Activated CD8-positive, alpha-beta T cell treated with anti-CD3 and anti-CD28 coated beads, Interleukin-2, amount 10 ng/mL, durations not matched to agents 7 days and 5 days (primary cell): ENCODE measurements at regions not wholly inside any gene's neighbourhood (a gene's known extent, or its start where the extent isn't known, plus 50 kb on each side); places are given as distances from the start of the nearest gene placed in this dataset.

Experiments
- ATAC-seq: fragments of 150-1000 bp; cut with Tn5 transposase; one replicate; pipeline ENCODE4 v1.10.0; 2021; ENCODE audit warnings: moderate library complexity
- CTCF ChIA-PET: fragments of 350-600 bp; sonication (Branson Sonifier 250); formaldehyde crosslinking; loops from one replicate; lab custom pipeline; 2021; ENCODE audit warnings: antibody characterized with exemption; lab: Charles Lee
- POLR2A ChIA-PET: fragments of 350-600 bp; sonication (Branson Sonifier 250); formaldehyde crosslinking; loops from one replicate; lab custom pipeline; 2021; ENCODE audit warnings: antibody characterized with exemption; lab: Charles Lee
- DNase-seq: peaks from one replicate; pipeline ENCODE4 v3.0.0-alpha.2; 2020
- H3K27ac Mint-ChIP-seq: one replicate; pipeline ENCODE4 v1.8.0; 2021; ENCODE audit warnings: mild to moderate bottlenecking, mixed read lengths
- H3K27me3 Mint-ChIP-seq: one replicate; pipeline ENCODE4 v1.8.0; 2021; ENCODE audit warnings: low read depth, mixed read lengths
- H3K36me3 Mint-ChIP-seq: one replicate; pipeline ENCODE4 v1.8.0; 2021; ENCODE audit warnings: low read depth, mixed read lengths
- H3K4me1 Mint-ChIP-seq: one replicate; pipeline ENCODE4 v1.8.0; 2021; ENCODE audit warnings: low read depth, mixed read lengths
- H3K4me3 Mint-ChIP-seq: one replicate; pipeline ENCODE4 v1.8.0; 2021; ENCODE audit warnings: mild to moderate bottlenecking, mixed read lengths
- H3K9me3 Mint-ChIP-seq: one replicate; pipeline ENCODE4 v1.8.0; 2022; ENCODE audit warnings: mixed read lengths; ENCODE audit not compliant: insufficient read depth

- CTCF ChIA-PET: no interaction called here
- H3K27ac Mint-ChIP-seq: no peak overlapping the region
- peaks cover 6% of the 10 kb centered on the region for H3K9me3 Mint-ChIP-seq
- DNase-seq (no peak), ATAC-seq (no peak)
- H3K4me1 Mint-ChIP-seq: no peaks in the 10 kb centered on the region
- H3K4me3 Mint-ChIP-seq: no peak overlapping the region
- POLR2A ChIA-PET: no interaction called here
- no peaks in the 10 kb centered on the region for H3K27me3 Mint-ChIP-seq
- no peaks in the 10 kb centered on the region for H3K36me3 Mint-ChIP-seq
Measured at GRCh38 chr13:60753641-60754040, 356.6 kb downstream of the TDRD3 start.

GRCh38 chr13:60745343-60745742, 348.3 kb downstream of the TDRD3 start:
- Mint-ChIP-seq H3K4me3 (no peak overlapping the region), H3K27me3 (no peaks in the 10 kb centered on the region), H3K4me1 (no peaks in the 10 kb centered on the region), H3K27ac (no peak overlapping the region), H3K36me3 (no peaks in the 10 kb centered on the region), H3K9me3 (no peaks in the 10 kb centered on the region)
- ATAC-seq (no peak), DNase-seq (no peak)
- ChIA-PET CTCF (no interaction called here), POLR2A (no interaction called here)

GRCh38 chr13:60733933-60734332, 336.9 kb downstream of the TDRD3 start:
- Mint-ChIP-seq H3K36me3 (no peaks in the 10 kb centered on the region), H3K9me3 (peaks cover 4% of the 10 kb centered on the region), H3K4me3 (no peak overlapping the region), H3K4me1 (no peaks in the 10 kb centered on the region), H3K27ac (no peak overlapping the region), H3K27me3 (no peaks in the 10 kb centered on the region)
- ChIA-PET POLR2A (no interaction called here), CTCF (no interaction called here)
- ATAC-seq (no peak), DNase-seq (no peak)

GRCh38 chr13:60727140-60727539, 330.1 kb downstream of the TDRD3 start:
- ATAC-seq (no peak), DNase-seq (no peak)
- Mint-ChIP-seq H3K27me3 (no peaks in the 10 kb centered on the region), H3K36me3 (no peaks in the 10 kb centered on the region), H3K4me1 (no peaks in the 10 kb centered on the region), H3K9me3 (no peaks in the 10 kb centered on the region), H3K4me3 (no peak overlapping the region), H3K27ac (no peak overlapping the region)
- ChIA-PET CTCF (no interaction called here), POLR2A (no interaction called here)

GRCh38 chr13:60721063-60721462, 324.0 kb downstream of the TDRD3 start:
- H3K27me3 Mint-ChIP-seq: no peaks in the 10 kb centered on the region
- H3K4me3 Mint-ChIP-seq: no peak overlapping the region
- H3K4me1 Mint-ChIP-seq: no peaks in the 10 kb centered on the region
- no peak overlapping the region for H3K27ac Mint-ChIP-seq
- DNase-seq (no peak), ATAC-seq (no peak)
- CTCF ChIA-PET: no interaction called here
- POLR2A ChIA-PET: no interaction called here
- H3K9me3 Mint-ChIP-seq: peaks cover 22% of the 10 kb centered on the region
- H3K36me3 Mint-ChIP-seq: no peaks in the 10 kb centered on the region

GRCh38 chr13:60720590-60720989, 323.6 kb downstream of the TDRD3 start:
- H3K4me3 Mint-ChIP-seq: no peak overlapping the region

GRCh38 chr13:60716313-60716712, 319.3 kb downstream of the TDRD3 start:
- DNase-seq (no peak), ATAC-seq (no peak)
- H3K27me3 Mint-ChIP-seq: no peaks in the 10 kb centered on the region
- CTCF ChIA-PET: no interaction called here
- POLR2A ChIA-PET: no interaction called here
- H3K4me1 Mint-ChIP-seq: no peaks in the 10 kb centered on the region
- no peak overlapping the region for H3K4me3 Mint-ChIP-seq
- no peaks in the 10 kb centered on the region for H3K36me3 Mint-ChIP-seq
- peaks cover 21% of the 10 kb centered on the region for H3K9me3 Mint-ChIP-seq
- no peak overlapping the region for H3K27ac Mint-ChIP-seq

More at GRCh38 chr13:60720590-60720989, 323.6 kb downstream of the TDRD3 start:
- no peak for ATAC-seq
- no peaks in the 10 kb centered on the region for H3K36me3 Mint-ChIP-seq
- ChIA-PET CTCF (no interaction called here), POLR2A (no interaction called here)
- DNase-seq: no peak
- no peak overlapping the region for H3K27ac Mint-ChIP-seq
- H3K4me1 Mint-ChIP-seq: no peaks in the 10 kb centered on the region
- H3K27me3 Mint-ChIP-seq: no peaks in the 10 kb centered on the region
- H3K9me3 Mint-ChIP-seq: peaks cover 22% of the 10 kb centered on the region

- ChIA-PET CTCF (no interaction called here), POLR2A (no interaction called here)
- ATAC-seq: no peak
- Mint-ChIP-seq H3K9me3 (no peaks in the 10 kb centered on the region), H3K27ac (no peak overlapping the region), H3K4me3 (no peak overlapping the region), H3K27me3 (no peaks in the 10 kb centered on the region), H3K4me1 (no peaks in the 10 kb centered on the region), H3K36me3 (no peaks in the 10 kb centered on the region)
- DNase-seq: no peak
Measured at GRCh38 chr13:60707878-60708277, 310.9 kb downstream of the TDRD3 start.

- Mint-ChIP-seq H3K27me3 (no peaks in the 10 kb centered on the region), H3K36me3 (no peaks in the 10 kb centered on the region), H3K9me3 (no peaks in the 10 kb centered on the region), H3K4me3 (no peak overlapping the region), H3K4me1 (no peaks in the 10 kb centered on the region), H3K27ac (no peak overlapping the region)
- DNase-seq: no peak
- CTCF ChIA-PET: no interaction called here
- ATAC-seq: no peak
- POLR2A ChIA-PET: no interaction called here
Measured at GRCh38 chr13:60701895-60702294, 304.9 kb downstream of the TDRD3 start.

GRCh38 chr13:60700994-60701393, 304.0 kb downstream of the TDRD3 start:
- Mint-ChIP-seq H3K4me1 (no peaks in the 10 kb centered on the region), H3K27ac (no peak overlapping the region), H3K36me3 (no peaks in the 10 kb centered on the region), H3K4me3 (no peak overlapping the region), H3K9me3 (no peaks in the 10 kb centered on the region), H3K27me3 (no peaks in the 10 kb centered on the region)
- ATAC-seq (no peak), DNase-seq (no peak)
- ChIA-PET POLR2A (no interaction called here), CTCF (no interaction called here)

GRCh38 chr13:60699636-60700035, 302.6 kb downstream of the TDRD3 start:
- Mint-ChIP-seq H3K4me1 (no peaks in the 10 kb centered on the region), H3K36me3 (no peaks in the 10 kb centered on the region), H3K27me3 (no peaks in the 10 kb centered on the region), H3K4me3 (no peak overlapping the region), H3K9me3 (no peaks in the 10 kb centered on the region), H3K27ac (no peak overlapping the region)
- no peak for DNase-seq
- ATAC-seq: no peak
- CTCF ChIA-PET: no interaction called here
- POLR2A ChIA-PET: no interaction called here

- Mint-ChIP-seq H3K4me1 (no peaks in the 10 kb centered on the region), H3K27me3 (no peaks in the 10 kb centered on the region), H3K4me3 (no peak overlapping the region), H3K9me3 (no peaks in the 10 kb centered on the region), H3K36me3 (no peaks in the 10 kb centered on the region), H3K27ac (no peak overlapping the region)
- ChIA-PET POLR2A (no interaction called here), CTCF (no interaction called here)
- DNase-seq (no peak), ATAC-seq (no peak)
Measured at GRCh38 chr13:60696602-60697001, 299.6 kb downstream of the TDRD3 start.

- no peaks in the 10 kb centered on the region for H3K4me1 Mint-ChIP-seq
- ChIA-PET POLR2A (no interaction called here), CTCF (no interaction called here)
- H3K36me3 Mint-ChIP-seq: no peaks in the 10 kb centered on the region
- no peak for ATAC-seq
- no peaks in the 10 kb centered on the region for H3K27me3 Mint-ChIP-seq
- H3K27ac Mint-ChIP-seq: no peak overlapping the region
- no peak overlapping the region for H3K4me3 Mint-ChIP-seq
- H3K9me3 Mint-ChIP-seq: no peaks in the 10 kb centered on the region
- no peak for DNase-seq
Measured at GRCh38 chr13:60691268-60691667, 294.2 kb downstream of the TDRD3 start.
